Astrocyte (in vitro differentiated cells and primary cell): ENCODE measurements at regions not wholly inside any gene's neighbourhood (a gene's known extent, or its start where the extent isn't known, plus 50 kb on each side); places are given as distances from the start of the nearest gene placed in this dataset.

Experiments used
- EZH2 ChIP-seq: IDR thresholded peaks from 2 replicates; pipeline ENCODE4 v1.6.1; 2012; ENCODE audit warnings: mild to moderate bottlenecking, low read length, inconsistent platforms; ENCODE audit not compliant: insufficient read depth
- TF ChIP-seq, protein P1 (sequence below): IDR thresholded peaks from 2 replicates; pipeline ENCODE4 v1.5.1; 2011; ENCODE audit warnings: low read depth, mild to moderate bottlenecking, inconsistent platforms, low read length, moderate library complexity; ENCODE audit not compliant: insufficient read depth

DNA sequence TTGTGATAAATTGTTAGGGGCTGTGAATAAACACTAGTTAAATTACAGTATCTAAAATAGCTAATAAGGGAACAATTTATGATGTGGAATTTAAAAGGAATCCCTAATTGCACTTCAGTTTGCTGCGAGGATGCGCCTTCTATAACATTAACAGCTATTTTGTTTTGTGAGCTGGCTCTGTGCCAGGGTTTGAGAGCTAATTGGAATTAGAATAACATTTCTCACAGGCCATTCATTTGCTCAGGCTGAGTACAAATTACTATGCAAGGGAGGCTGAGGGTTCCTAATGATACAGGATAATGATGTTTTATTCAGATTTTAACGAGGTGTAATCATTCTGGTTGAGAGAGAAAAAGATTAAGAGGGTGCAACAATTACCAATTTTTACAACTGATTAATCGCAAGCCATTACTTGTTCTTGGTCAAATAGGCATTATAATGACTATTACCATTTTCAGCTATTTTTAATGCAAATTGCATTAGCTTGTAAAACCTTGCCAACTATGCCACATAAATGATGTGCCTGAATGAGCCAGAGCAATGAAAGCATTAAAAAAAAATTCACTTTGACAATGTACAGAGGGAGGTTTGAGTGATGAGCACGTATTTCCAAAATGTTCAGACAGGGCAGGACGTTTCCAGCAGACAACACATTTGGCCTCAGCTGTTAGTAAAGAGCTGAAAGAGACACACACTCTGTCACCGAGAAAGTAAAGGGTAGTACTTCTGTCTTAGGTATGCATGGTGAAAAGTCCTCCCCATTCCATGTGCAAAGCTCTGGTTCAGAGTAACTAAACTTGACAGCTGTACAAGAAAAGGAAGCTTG lies 576.5 kb downstream of the TLE1 start:
- TF ChIP-seq EZH2 = no peak
- TF ChIP-seq, protein P1, sequence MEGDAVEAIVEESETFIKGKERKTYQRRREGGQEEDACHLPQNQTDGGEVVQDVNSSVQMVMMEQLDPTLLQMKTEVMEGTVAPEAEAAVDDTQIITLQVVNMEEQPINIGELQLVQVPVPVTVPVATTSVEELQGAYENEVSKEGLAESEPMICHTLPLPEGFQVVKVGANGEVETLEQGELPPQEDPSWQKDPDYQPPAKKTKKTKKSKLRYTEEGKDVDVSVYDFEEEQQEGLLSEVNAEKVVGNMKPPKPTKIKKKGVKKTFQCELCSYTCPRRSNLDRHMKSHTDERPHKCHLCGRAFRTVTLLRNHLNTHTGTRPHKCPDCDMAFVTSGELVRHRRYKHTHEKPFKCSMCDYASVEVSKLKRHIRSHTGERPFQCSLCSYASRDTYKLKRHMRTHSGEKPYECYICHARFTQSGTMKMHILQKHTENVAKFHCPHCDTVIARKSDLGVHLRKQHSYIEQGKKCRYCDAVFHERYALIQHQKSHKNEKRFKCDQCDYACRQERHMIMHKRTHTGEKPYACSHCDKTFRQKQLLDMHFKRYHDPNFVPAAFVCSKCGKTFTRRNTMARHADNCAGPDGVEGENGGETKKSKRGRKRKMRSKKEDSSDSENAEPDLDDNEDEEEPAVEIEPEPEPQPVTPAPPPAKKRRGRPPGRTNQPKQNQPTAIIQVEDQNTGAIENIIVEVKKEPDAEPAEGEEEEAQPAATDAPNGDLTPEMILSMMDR = no peak
